ENCODE measurements at regions not wholly inside any gene's neighbourhood (a gene's known extent, or its start where the extent isn't known, plus 50 kb on each side); places are given as distances from the start of the nearest gene placed in this dataset.

- peak overlapping the region; percentile 42 for H3K4me3 ChIP-seq (ENCODE audit: low read depth, low read length)
Observed at GRCh38 chr2:118222672-118223421, 134.6 kb downstream of the INSIG2 start.

GRCh38 chr2:118222273-118222594 is 134.0 kb downstream of the INSIG2 start:
- H3K4me3 ChIP-seq (ENCODE audit: low read depth, low read length): no peak overlapping the region

GRCh38 chr2:118221536-118222272 is 133.4 kb downstream of the INSIG2 start:
- no peak overlapping the region for H3K4me3 ChIP-seq (ENCODE audit: low read depth, low read length)

GRCh38 chr2:118219611-118220010 is 131.3 kb downstream of the INSIG2 start:
- H3K4me3 ChIP-seq (ENCODE audit: low read depth, low read length): no peak overlapping the region

- H3K4me3 ChIP-seq (ENCODE audit: low read depth, low read length): no peak overlapping the region
Observed at GRCh38 chr2:118216224-118216623, 128.0 kb downstream of the INSIG2 start.

GRCh38 chr2:118209727-118210126 is 121.5 kb downstream of the INSIG2 start:
- H3K4me3 ChIP-seq (ENCODE audit: low read depth, low read length): no peak overlapping the region

- no peak overlapping the region for H3K4me3 ChIP-seq (ENCODE audit: low read depth, low read length)
Observed at GRCh38 chr2:118207889-118208288, 119.6 kb downstream of the INSIG2 start.

GRCh38 chr2:118202707-118203303 is 114.5 kb downstream of the INSIG2 start:
- H3K4me3 ChIP-seq (ENCODE audit: low read depth, low read length): no peak overlapping the region

GRCh38 chr2:118198268-118198667 is 110.0 kb downstream of the INSIG2 start:
- no peak overlapping the region for H3K4me3 ChIP-seq (ENCODE audit: low read depth, low read length)

GRCh38 chr2:118197011-118197675 is 108.9 kb downstream of the INSIG2 start:
- no peak overlapping the region for H3K4me3 ChIP-seq (ENCODE audit: low read depth, low read length)

GRCh38 chr2:118190474-118190873 is 102.2 kb downstream of the INSIG2 start:
- no peak overlapping the region for H3K4me3 ChIP-seq (ENCODE audit: low read depth, low read length)

GRCh38 chr2:118186858-118187254 is 98.6 kb downstream of the INSIG2 start:
- no peak overlapping the region for H3K4me3 ChIP-seq (ENCODE audit: low read depth, low read length)

- peak overlapping the region; percentile 69 for H3K4me3 ChIP-seq (ENCODE audit: low read depth, low read length)
Observed at GRCh38 chr2:118186110-118186857, 98.0 kb downstream of the INSIG2 start.

- H3K4me3 ChIP-seq (ENCODE audit: low read depth, low read length): peak overlapping the region; percentile 69
Observed at GRCh38 chr2:118185210-118186109, 97.2 kb downstream of the INSIG2 start.

GRCh38 chr2:118183381-118183780 is 95.1 kb downstream of the INSIG2 start:
- no peak overlapping the region for H3K4me3 ChIP-seq (ENCODE audit: low read depth, low read length)

GRCh38 chr2:118179445-118179844 is 91.2 kb downstream of the INSIG2 start:
- H3K4me3 ChIP-seq (ENCODE audit: low read depth, low read length): no peak overlapping the region

GRCh38 chr2:118177884-118178283 is 89.6 kb downstream of the INSIG2 start:
- H3K4me3 ChIP-seq (ENCODE audit: low read depth, low read length): no peak overlapping the region

- no peak overlapping the region for H3K4me3 ChIP-seq (ENCODE audit: low read depth, low read length)
Observed at GRCh38 chr2:118177318-118177717, 89.0 kb downstream of the INSIG2 start.

- no peak overlapping the region for H3K4me3 ChIP-seq (ENCODE audit: low read depth, low read length)
Observed at GRCh38 chr2:118176601-118177000, 88.3 kb downstream of the INSIG2 start.

GRCh38 chr2:118171546-118171945 is 83.3 kb downstream of the INSIG2 start:
- no peak overlapping the region for H3K4me3 ChIP-seq (ENCODE audit: low read depth, low read length)

Measured in iPS-11a (cell line).